LNCaP clone FGC (cell line): ENCODE measurements at regions not wholly inside any gene's neighbourhood (a gene's known extent, or its start where the extent isn't known, plus 50 kb on each side); places are given as distances from the start of the nearest gene placed in this dataset.

Source experiments
- DNase-seq: peaks from one replicate; pipeline ENCODE4 v3.0.0-alpha.2; 2011; ENCODE audit warnings: low read depth
- H3K4me3 ChIP-seq: 2 replicates; pipeline ENCODE4 v1.5.1; 2011; ENCODE audit warnings: mild to moderate bottlenecking, low read depth, low read length, control low read depth
- CTCF ChIP-seq: IDR thresholded peaks from 2 replicates; pipeline ENCODE4 v1.5.1; 2012; ENCODE audit warnings: mild to moderate bottlenecking; ENCODE audit not compliant: control insufficient read depth, insufficient read depth; ENCODE audit errors: extremely low read depth

GRCh38 chr9:79115176-79115575 is 456.6 kb upstream of the TLE4 start:
- no peak overlapping the region for H3K4me3 ChIP-seq
- no peak for DNase-seq

DNA sequence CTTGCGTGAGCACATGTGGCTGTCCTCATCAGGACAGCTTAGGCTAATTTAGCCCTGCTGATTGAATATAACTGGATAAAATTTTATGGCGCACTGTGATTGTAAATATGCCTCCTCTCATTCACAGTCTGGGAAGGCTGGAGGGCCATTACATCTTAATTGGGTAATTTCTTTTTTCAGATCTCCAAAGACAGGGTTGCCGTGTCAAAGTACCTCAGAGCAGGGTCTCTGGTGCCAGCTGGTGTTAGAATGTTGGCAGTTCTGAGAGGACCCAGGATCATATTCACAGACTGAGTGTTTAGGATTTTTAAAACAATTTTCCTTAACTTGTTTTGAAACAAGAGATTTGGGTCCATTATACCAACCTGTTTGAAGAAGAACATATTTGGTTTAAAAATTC is 455.7 kb upstream of the TLE4 start:
- DNase-seq = no peak
- TF ChIP-seq CTCF = no peak
- no peak overlapping the region for H3K4me3 ChIP-seq

More at GRCh38 chr9:79115176-79115575, 456.6 kb upstream of the TLE4 start:
- no peak for TF ChIP-seq CTCF

DNA sequence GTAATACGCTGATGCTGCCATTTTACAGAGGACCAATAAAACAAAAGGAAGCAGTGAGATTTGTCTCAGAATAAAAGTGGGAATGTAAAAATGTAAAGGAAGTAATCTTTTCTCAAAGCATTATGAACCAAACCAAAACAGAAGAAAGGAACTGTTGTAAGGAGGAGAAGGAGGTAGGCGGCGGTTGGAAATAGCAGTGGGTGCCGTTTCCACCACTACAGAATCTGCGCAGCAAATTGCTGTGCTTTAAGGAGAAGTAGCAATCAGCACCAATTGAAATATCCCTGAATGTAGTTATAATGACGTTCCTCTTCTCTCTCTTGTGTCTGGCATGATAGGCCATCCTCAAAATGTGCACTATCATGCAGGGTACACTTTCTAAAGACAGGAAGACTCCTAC is 455.1 kb upstream of the TLE4 start:
- TF ChIP-seq CTCF = no peak
- H3K4me3 ChIP-seq = no peak overlapping the region
- DNase-seq = no peak

- TF ChIP-seq CTCF = no peak
- no peak for DNase-seq
- H3K4me3 ChIP-seq = no peak overlapping the region
Measured at GRCh38 chr9:79120533-79120932, 451.2 kb upstream of the TLE4 start.

- TF ChIP-seq CTCF = no peak
- no peak for DNase-seq
- no peak overlapping the region for H3K4me3 ChIP-seq
Measured at GRCh38 chr9:79120941-79121340, 450.8 kb upstream of the TLE4 start.

- no peak for DNase-seq
- TF ChIP-seq CTCF = no peak
- no peak overlapping the region for H3K4me3 ChIP-seq
Measured at GRCh38 chr9:79123415-79123814, 448.4 kb upstream of the TLE4 start.

GRCh38 chr9:79127661-79128060 is 444.1 kb upstream of the TLE4 start:
- DNase-seq = no peak
- no peak for TF ChIP-seq CTCF
- H3K4me3 ChIP-seq = no peak overlapping the region
